A549 (cell line): ENCODE measurements at regions not wholly inside any gene's neighbourhood (a gene's known extent, or its start where the extent isn't known, plus 50 kb on each side); places are given as distances from the start of the nearest gene placed in this dataset.

ENCODE experiments used
- ATAC-seq, 2 experiments: fragments of 200-7000 bp in 1 of 2; fragments of >200 bp in 1 of 2; cut with Nextera tagmentation in 1 of 2; cut with Tn5 transposase in 1 of 2; 3 replicates each; pipeline versions ENCODE4 v1.8.0 to v1.9.1; 2018 to 2020; ENCODE audit warnings: mild to moderate bottlenecking in 1 of 2, moderate library complexity in 1 of 2
- CTCF ChIA-PET: fragments of 300-600 bp; sonication (Branson Sonifier 250); formaldehyde crosslinking; extraction: SDS; loops from one replicate; lab custom pipeline; 2021; ENCODE audit warnings: antibody characterized with exemption, inconsistent platforms; lab: Yijun Ruan, JAX
- POLR2A ChIA-PET: fragments of 350-600 bp; formaldehyde crosslinking; extraction: SDS; loops from one replicate; lab custom pipeline; 2021; ENCODE audit warnings: antibody characterized with exemption, inconsistent platforms; lab: Yijun Ruan, JAX
- DNase-seq, 2 experiments: peaks; one replicate each; pipeline versions ENCODE4 v3.0.0 to v3.0.0-alpha.2; 2011 to 2016; ENCODE audit warnings: low read depth in 1 of 2, low spot score in 1 of 2
- FAIRE-seq: peaks from 2 replicates; lab custom pipeline; 2011; peaks lifted over from hg19 to GRCh38; lab: Jason Lieb, UNC
- H3K27ac ChIP-seq, 2 experiments: fragments of >200 bp; sonication (Bioruptor Twin); formaldehyde crosslinking; 3 replicates each; pipeline ENCODE4 v1.5.1; 2016 to 2017
- H3K4me1 ChIP-seq: fragments of >200 bp; sonication (Bioruptor Twin); formaldehyde crosslinking; 3 replicates; pipeline ENCODE4 v1.6.1; 2016
- H3K4me2 ChIP-seq: fragments of >200 bp; sonication (Bioruptor Twin); formaldehyde crosslinking; 3 replicates; pipeline ENCODE4 v1.6.1; 2016
- H3K4me3 ChIP-seq: fragments of >200 bp; sonication (Bioruptor Twin); formaldehyde crosslinking; 3 replicates; pipeline ENCODE4 v1.5.1; 2016
- H3K9me3 ChIP-seq: fragments of >200 bp; sonication (Bioruptor Twin); formaldehyde crosslinking; 3 replicates; pipeline ENCODE4 v1.6.1; 2016
- BHLHE40 ChIP-seq: IDR thresholded peaks from 2 replicates; pipeline ENCODE4 v1.6.1; 2012; ENCODE audit warnings: low read depth, low read length, inconsistent platforms
- CEBPB ChIP-seq, 2 experiments: fragments of >200 bp in 1 of 2; sonication (Bioruptor Twin) in 1 of 2; formaldehyde crosslinking in 1 of 2; IDR thresholded peaks; 2 replicates each; pipeline ENCODE4 v1.6.1; 2012 to 2016
- EP300 ChIP-seq, 2 experiments: fragments of >200 bp; sonication (Bioruptor Twin); formaldehyde crosslinking; IDR thresholded peaks; 2 replicates in 1 of 2; 3 replicates in 1 of 2; pipeline ENCODE4 v1.6.1; 2016 to 2017
- FOSB ChIP-seq: fragments of 250-450 bp; sonication (Bioruptor Pico); IDR thresholded peaks from 2 replicates; pipeline ENCODE4 v1.5.0; 2020; ENCODE audit warnings: mild to moderate bottlenecking, moderate library complexity
- FOSL2 ChIP-seq, 2 experiments: fragments of 450-650 bp in 1 of 2; fragments of >200 bp in 1 of 2; sonication (Bioruptor Twin) in 1 of 2; formaldehyde crosslinking; IDR thresholded peaks; 2 replicates each; pipeline versions ENCODE4 v1.5.0 to v1.6.1; 2016 to 2020; ENCODE audit warnings: mild to moderate bottlenecking in 1 of 2, moderate library complexity in 1 of 2
- GATA3 ChIP-seq: IDR thresholded peaks from 2 replicates; pipeline ENCODE4 v1.6.1; 2012; ENCODE audit warnings: borderline replicate concordance
- HEYL ChIP-seq: fragments of 250-450 bp; sonication (Bioruptor Pico); IDR thresholded peaks from 2 replicates; pipeline ENCODE4 v1.8.0; 2021; ENCODE audit warnings: mild to moderate bottlenecking, moderate library complexity
- HOXB13 ChIP-seq: fragments of 250-450 bp; sonication (Bioruptor Pico); IDR thresholded peaks from 2 replicates; pipeline ENCODE4 v1.5.0; 2020; ENCODE audit warnings: low read depth, mild to moderate bottlenecking, moderate library complexity
- JUN ChIP-seq, 2 experiments: fragments of >200 bp; sonication (Bioruptor Twin); formaldehyde crosslinking; IDR thresholded peaks; 2 replicates in 1 of 2; 3 replicates in 1 of 2; pipeline ENCODE4 v1.6.1; 2016 to 2017
- JUNB ChIP-seq: fragments of >200 bp; sonication (Bioruptor Twin); formaldehyde crosslinking; IDR thresholded peaks from 2 replicates; pipeline ENCODE4 v1.6.1; 2016
- KDM5A ChIP-seq: fragments of 200-600 bp; sonication (generic); IDR thresholded peaks from 2 replicates; pipeline ENCODE4 v1.6.1; 2016; ENCODE audit warnings: antibody characterized with exemption, mild to moderate bottlenecking
- NFE2L2 ChIP-seq: fragments of 150-350 bp; conservative IDR thresholded peaks from 2 replicates; pipeline ENCODE4 v1.6.1; 2014; ENCODE audit warnings: low read length
- NR3C1 ChIP-seq: fragments of >200 bp; sonication (Bioruptor Twin); formaldehyde crosslinking; IDR thresholded peaks from 3 replicates; pipeline ENCODE4 v1.6.1; 2017
- PHF8 ChIP-seq: fragments of 200-600 bp; sonication (generic); IDR thresholded peaks from 2 replicates; pipeline ENCODE4 v1.6.1; 2016; ENCODE audit warnings: low read depth, mild to moderate bottlenecking, antibody characterized with exemption, moderate library complexity, borderline replicate concordance
- POLR2A ChIP-seq: IDR thresholded peaks from 2 replicates; pipeline ENCODE4 v1.6.1; 2012; ENCODE audit warnings: mild to moderate bottlenecking, low read length
- RARB ChIP-seq: fragments of 250-450 bp; sonication (Bioruptor Pico); IDR thresholded peaks from 2 replicates; pipeline ENCODE4 v1.8.0; 2021; ENCODE audit warnings: mild to moderate bottlenecking, moderate library complexity
- RNF2 ChIP-seq: fragments of 200-600 bp; sonication (generic); IDR thresholded peaks from 2 replicates; pipeline ENCODE4 v1.6.1; 2016; ENCODE audit warnings: low read depth, mild to moderate bottlenecking, antibody characterized with exemption, moderate library complexity, borderline replicate concordance
- TFCP2L1 ChIP-seq: fragments of 250-450 bp; sonication (Bioruptor Pico); IDR thresholded peaks from 2 replicates; pipeline ENCODE4 v1.5.0; 2021; ENCODE audit warnings: mild to moderate bottlenecking
- ZFP36 ChIP-seq: fragments of 450-650 bp; IDR thresholded peaks from 2 replicates; pipeline ENCODE4 v1.6.1; 2014; ENCODE audit warnings: borderline replicate concordance; ENCODE audit not compliant: partially characterized antibody
- ZNF302 ChIP-seq: fragments of 250-450 bp; sonication (Bioruptor Pico); IDR thresholded peaks from 2 replicates; pipeline ENCODE4 v1.9.0; 2021; ENCODE audit warnings: inconsistent platforms, mild to moderate bottlenecking, moderate library complexity
- ZSCAN20 ChIP-seq: fragments of 250-450 bp; sonication (Bioruptor Pico); IDR thresholded peaks from 2 replicates; pipeline ENCODE4 v1.8.0; 2022; ENCODE audit warnings: mild to moderate bottlenecking, moderate library complexity
- WGBS: methylation state at CpG from one replicate; pipeline ENCODE4 v1.1.6; 2017; ENCODE audit errors: missing lambda C conversion rate; 5-methylcytosine and 5-hydroxymethylcytosine counted together
- TF ChIP-seq, protein P1 (sequence below): fragments of 200-600 bp; sonication (generic); IDR thresholded peaks from 2 replicates; pipeline ENCODE4 v1.6.1; 2016; ENCODE audit warnings: antibody characterized with exemption, mild to moderate bottlenecking, moderate library complexity
- TF ChIP-seq, protein P2 (sequence below): fragments of 150-350 bp; IDR thresholded peaks from 2 replicates; pipeline ENCODE4 v1.6.1; 2014; ENCODE audit warnings: low read depth, mild to moderate bottlenecking, low read length
- TF ChIP-seq, protein P3 (sequence below): fragments of 250-450 bp; sonication (Bioruptor Pico); IDR thresholded peaks from 2 replicates; pipeline ENCODE4 v1.5.0; 2020; ENCODE audit warnings: low read depth, mild to moderate bottlenecking, moderate library complexity
- TF ChIP-seq, protein P4 (sequence below): fragments of >200 bp; sonication (Bioruptor Twin); formaldehyde crosslinking; IDR thresholded peaks from 3 replicates; pipeline ENCODE4 v1.6.1; 2016
- TF ChIP-seq, protein P5 (sequence below): fragments of >200 bp; sonication (Bioruptor Twin); formaldehyde crosslinking; IDR thresholded peaks from 3 replicates; pipeline ENCODE4 v1.5.1; 2016
- TF ChIP-seq, protein P6 (sequence below): IDR thresholded peaks from 2 replicates; pipeline ENCODE4 v1.6.1; 2012
- TF ChIP-seq, protein P7 (sequence below): fragments of >200 bp; sonication (Bioruptor Twin); formaldehyde crosslinking; IDR thresholded peaks from 2 replicates; pipeline ENCODE4 v1.6.1; 2016

DNA sequence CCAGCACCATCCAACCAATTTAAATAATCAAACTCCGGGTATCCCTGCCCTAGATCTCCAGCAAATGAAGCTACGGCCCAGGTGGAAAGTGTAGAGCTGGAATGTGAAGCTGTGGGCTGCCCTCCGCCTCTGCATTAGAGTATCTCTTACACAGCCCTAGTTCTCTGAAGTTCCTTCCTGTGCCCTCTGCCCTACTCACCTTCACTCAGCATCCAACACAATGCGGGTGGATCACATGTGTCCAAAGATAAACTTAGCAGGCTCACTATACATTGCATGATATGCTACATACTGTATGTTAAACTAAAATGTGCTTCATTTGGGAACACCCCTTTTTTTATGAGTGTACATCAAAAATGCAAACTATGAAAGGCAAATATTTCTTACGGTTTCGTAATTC is 70.0 kb upstream of the RAD23B start:
- WGBS = 84% methylated on average over 6 of the region's 6 CpGs
- CTCF ChIA-PET = interaction anchor here (0.6 to 1.0 kb wide), 2 partner anchors 71 to 97 kb away, joined by 3 read pairs; no protein-coding TSS in a partner anchor
- DNase-seq (no peak), ATAC-seq (peak; percentile 63 to 73)
- Histone ChIP-seq H3K4me3 (no peak overlapping the region), H3K27ac (peak overlapping the region; percentile 43 to 82)
- TF ChIP-seq RNF2 = no peak
- TF ChIP-seq, all 56 proteins: peak for 0
- no peak for FAIRE-seq
- Histone ChIP-seq H3K4me2 (peak overlapping the region; percentile 47), H3K9me3 (no peaks in the 10 kb centered on the region), H3K4me1 (peaks cover 24% of the 10 kb centered on the region)
- POLR2A ChIA-PET = no interaction called here

DNA sequence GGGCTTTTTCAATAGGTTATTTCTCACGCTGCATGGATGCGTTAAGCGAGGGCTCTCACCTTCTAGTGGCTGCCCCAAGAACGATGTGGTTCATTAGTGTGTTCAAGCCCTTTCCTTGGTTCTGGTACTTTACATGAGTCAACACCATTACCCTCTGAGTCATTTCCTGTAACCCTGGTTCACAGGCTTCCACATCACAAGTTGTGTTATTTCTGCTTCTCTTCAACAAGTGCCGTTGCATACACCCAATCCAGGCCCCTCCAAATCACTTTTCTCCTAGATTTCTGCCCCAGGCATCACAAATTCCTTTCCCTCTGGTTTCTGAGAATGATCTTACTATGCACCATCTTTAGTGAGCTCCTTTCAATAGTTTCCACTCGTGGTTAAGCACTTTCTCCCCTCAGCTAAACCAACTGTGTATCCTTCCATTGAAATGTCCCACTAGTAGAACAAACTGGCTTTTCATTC is 69.5 kb upstream of the RAD23B start:
- DNase-seq = peak; percentile 73 to 83
- Histone ChIP-seq H3K9me3 (no peaks in the 10 kb centered on the region), H3K4me2 (peak overlapping the region; percentile 47), H3K27ac (peak overlapping the region; percentile 49 to 82), H3K4me3 (no peak overlapping the region), H3K4me1 (peaks cover 24% of the 10 kb centered on the region)
- no peak for FAIRE-seq
- WGBS = 38% methylated on average over 6 of the region's 6 CpGs
- ChIA-PET CTCF (interaction anchor here (0.6 to 1.0 kb wide), 2 partner anchors 70 to 97 kb away, joined by 3 read pairs; no protein-coding TSS in a partner anchor), POLR2A (no interaction called here)
- peak; percentile 89 to 93 for ATAC-seq
- TF ChIP-seq NFE2L2 (no peak), EP300 (IDR thresholded peaks at IDR 0.05) (peak in 1 of 2 experiments; percentile 19; a peak in 1 of 5 replicates), FOSB (no peak), HEYL (CRISPR knock-in tag) (no peak), ZFP36 (no peak), CEBPB (IDR thresholded peaks at IDR 0.05) (peak in 1 of 2 experiments; percentile 37; a peak in 1 of 4 replicates), JUNB (peak; percentile 66), ZSCAN20 (CRISPR knock-in tag) (no peak), RARB (CRISPR knock-in tag) (no peak), POLR2A (no peak), TFCP2L1 (CRISPR knock-in tag) (no peak), GATA3 (no peak), FOSL2 (IDR thresholded peaks at IDR 0.05) (peak; percentile 84), FOSL2 (CRISPR knock-in tag; IDR thresholded peaks at IDR 0.05) (peak; percentile 88), BHLHE40 (no peak), PHF8 (no peak), KDM5A (no peak), JUN (IDR thresholded peaks at IDR 0.05) (no peak), RNF2 (no peak), HOXB13 (CRISPR knock-in tag) (no peak), NR3C1 (no peak), ZNF302 (CRISPR knock-in tag) (no peak)
- TF ChIP-seq, protein P1, sequence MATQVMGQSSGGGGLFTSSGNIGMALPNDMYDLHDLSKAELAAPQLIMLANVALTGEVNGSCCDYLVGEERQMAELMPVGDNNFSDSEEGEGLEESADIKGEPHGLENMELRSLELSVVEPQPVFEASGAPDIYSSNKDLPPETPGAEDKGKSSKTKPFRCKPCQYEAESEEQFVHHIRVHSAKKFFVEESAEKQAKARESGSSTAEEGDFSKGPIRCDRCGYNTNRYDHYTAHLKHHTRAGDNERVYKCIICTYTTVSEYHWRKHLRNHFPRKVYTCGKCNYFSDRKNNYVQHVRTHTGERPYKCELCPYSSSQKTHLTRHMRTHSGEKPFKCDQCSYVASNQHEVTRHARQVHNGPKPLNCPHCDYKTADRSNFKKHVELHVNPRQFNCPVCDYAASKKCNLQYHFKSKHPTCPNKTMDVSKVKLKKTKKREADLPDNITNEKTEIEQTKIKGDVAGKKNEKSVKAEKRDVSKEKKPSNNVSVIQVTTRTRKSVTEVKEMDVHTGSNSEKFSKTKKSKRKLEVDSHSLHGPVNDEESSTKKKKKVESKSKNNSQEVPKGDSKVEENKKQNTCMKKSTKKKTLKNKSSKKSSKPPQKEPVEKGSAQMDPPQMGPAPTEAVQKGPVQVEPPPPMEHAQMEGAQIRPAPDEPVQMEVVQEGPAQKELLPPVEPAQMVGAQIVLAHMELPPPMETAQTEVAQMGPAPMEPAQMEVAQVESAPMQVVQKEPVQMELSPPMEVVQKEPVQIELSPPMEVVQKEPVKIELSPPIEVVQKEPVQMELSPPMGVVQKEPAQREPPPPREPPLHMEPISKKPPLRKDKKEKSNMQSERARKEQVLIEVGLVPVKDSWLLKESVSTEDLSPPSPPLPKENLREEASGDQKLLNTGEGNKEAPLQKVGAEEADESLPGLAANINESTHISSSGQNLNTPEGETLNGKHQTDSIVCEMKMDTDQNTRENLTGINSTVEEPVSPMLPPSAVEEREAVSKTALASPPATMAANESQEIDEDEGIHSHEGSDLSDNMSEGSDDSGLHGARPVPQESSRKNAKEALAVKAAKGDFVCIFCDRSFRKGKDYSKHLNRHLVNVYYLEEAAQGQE = no peak
- TF ChIP-seq, protein P2, sequence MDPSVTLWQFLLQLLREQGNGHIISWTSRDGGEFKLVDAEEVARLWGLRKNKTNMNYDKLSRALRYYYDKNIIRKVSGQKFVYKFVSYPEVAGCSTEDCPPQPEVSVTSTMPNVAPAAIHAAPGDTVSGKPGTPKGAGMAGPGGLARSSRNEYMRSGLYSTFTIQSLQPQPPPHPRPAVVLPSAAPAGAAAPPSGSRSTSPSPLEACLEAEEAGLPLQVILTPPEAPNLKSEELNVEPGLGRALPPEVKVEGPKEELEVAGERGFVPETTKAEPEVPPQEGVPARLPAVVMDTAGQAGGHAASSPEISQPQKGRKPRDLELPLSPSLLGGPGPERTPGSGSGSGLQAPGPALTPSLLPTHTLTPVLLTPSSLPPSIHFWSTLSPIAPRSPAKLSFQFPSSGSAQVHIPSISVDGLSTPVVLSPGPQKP = no peak
- TF ChIP-seq, protein P3, sequence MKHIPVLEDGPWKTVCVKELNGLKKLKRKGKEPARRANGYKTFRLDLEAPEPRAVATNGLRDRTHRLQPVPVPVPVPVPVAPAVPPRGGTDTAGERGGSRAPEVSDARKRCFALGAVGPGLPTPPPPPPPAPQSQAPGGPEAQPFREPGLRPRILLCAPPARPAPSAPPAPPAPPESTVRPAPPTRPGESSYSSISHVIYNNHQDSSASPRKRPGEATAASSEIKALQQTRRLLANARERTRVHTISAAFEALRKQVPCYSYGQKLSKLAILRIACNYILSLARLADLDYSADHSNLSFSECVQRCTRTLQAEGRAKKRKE = 0 out of 2 replicates have a peak, but pooled peaks have one; percentile 21
- TF ChIP-seq, protein P4, sequence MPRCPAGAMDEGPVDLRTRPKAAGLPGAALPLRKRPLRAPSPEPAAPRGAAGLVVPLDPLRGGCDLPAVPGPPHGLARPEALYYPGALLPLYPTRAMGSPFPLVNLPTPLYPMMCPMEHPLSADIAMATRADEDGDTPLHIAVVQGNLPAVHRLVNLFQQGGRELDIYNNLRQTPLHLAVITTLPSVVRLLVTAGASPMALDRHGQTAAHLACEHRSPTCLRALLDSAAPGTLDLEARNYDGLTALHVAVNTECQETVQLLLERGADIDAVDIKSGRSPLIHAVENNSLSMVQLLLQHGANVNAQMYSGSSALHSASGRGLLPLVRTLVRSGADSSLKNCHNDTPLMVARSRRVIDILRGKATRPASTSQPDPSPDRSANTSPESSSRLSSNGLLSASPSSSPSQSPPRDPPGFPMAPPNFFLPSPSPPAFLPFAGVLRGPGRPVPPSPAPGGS = no peak
- TF ChIP-seq, protein P5, sequence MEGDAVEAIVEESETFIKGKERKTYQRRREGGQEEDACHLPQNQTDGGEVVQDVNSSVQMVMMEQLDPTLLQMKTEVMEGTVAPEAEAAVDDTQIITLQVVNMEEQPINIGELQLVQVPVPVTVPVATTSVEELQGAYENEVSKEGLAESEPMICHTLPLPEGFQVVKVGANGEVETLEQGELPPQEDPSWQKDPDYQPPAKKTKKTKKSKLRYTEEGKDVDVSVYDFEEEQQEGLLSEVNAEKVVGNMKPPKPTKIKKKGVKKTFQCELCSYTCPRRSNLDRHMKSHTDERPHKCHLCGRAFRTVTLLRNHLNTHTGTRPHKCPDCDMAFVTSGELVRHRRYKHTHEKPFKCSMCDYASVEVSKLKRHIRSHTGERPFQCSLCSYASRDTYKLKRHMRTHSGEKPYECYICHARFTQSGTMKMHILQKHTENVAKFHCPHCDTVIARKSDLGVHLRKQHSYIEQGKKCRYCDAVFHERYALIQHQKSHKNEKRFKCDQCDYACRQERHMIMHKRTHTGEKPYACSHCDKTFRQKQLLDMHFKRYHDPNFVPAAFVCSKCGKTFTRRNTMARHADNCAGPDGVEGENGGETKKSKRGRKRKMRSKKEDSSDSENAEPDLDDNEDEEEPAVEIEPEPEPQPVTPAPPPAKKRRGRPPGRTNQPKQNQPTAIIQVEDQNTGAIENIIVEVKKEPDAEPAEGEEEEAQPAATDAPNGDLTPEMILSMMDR = no peak
- TF ChIP-seq, protein P6, sequence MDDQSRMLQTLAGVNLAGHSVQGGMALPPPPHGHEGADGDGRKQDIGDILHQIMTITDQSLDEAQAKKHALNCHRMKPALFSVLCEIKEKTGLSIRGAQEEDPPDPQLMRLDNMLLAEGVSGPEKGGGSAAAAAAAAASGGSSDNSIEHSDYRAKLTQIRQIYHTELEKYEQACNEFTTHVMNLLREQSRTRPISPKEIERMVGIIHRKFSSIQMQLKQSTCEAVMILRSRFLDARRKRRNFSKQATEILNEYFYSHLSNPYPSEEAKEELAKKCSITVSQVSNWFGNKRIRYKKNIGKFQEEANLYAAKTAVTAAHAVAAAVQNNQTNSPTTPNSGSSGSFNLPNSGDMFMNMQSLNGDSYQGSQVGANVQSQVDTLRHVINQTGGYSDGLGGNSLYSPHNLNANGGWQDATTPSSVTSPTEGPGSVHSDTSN = no peak
- TF ChIP-seq, protein P7, sequence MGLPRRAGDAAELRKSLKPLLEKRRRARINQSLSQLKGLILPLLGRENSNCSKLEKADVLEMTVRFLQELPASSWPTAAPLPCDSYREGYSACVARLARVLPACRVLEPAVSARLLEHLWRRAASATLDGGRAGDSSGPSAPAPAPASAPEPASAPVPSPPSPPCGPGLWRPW = no peak
